H1 (cell line): ENCODE measurements at regions not wholly inside any gene's neighbourhood (a gene's known extent, or its start where the extent isn't known, plus 50 kb on each side); places are given as distances from the start of the nearest gene placed in this dataset.
A peak's percentile ranks its signal among the peaks of the same experiment; 100 is the strongest.

Source experiments
- CTCF ChIA-PET: fragments of 300-600 bp; sonication (Branson Sonifier 250); formaldehyde crosslinking; loops from one replicate; lab custom pipeline; 2021; ENCODE audit not compliant: partially characterized antibody; lab: Charles Lee
- POLR2A ChIA-PET: fragments of 300-600 bp; sonication (Branson Sonifier 250); formaldehyde crosslinking; loops from one replicate; lab custom pipeline; 2021; ENCODE audit warnings: inconsistent platforms; ENCODE audit not compliant: partially characterized antibody; lab: Charles Lee
- DNase-seq, 2 experiments: peaks; one replicate each; pipeline versions ENCODE4 v3.0.0 to v3.0.0-alpha.2; 2010 to 2022; ENCODE audit warnings: low spot score in 2 of 2, low read depth in 1 of 2, mixed read lengths in 1 of 2
- FAIRE-seq: peaks from 2 replicates; lab custom pipeline; 2011; peaks lifted over from hg19 to GRCh38; lab: Jason Lieb, UNC
- H2AFZ ChIP-seq: 2 replicates; pipeline ENCODE4 v1.8.1; 2012; ENCODE audit warnings: low read length, inconsistent platforms
- H2AK5ac ChIP-seq: 2 replicates; pipeline ENCODE4 v1.6.1; 2013; ENCODE audit warnings: low read depth, low read length
- H2BK120ac ChIP-seq: replicated peaks from 2 replicates; pipeline ENCODE3; 2013; ENCODE audit warnings: low read depth, low read length, inconsistent platforms
- H2BK12ac ChIP-seq: 2 replicates; pipeline ENCODE4 v1.6.1; 2013; ENCODE audit warnings: low read depth, low read length
- H2BK15ac ChIP-seq: 2 replicates; pipeline ENCODE4 v1.6.1; 2013; ENCODE audit warnings: low read length
- H2BK20ac ChIP-seq: 2 replicates; pipeline ENCODE4 v1.6.1; 2013; ENCODE audit warnings: low read length
- H2BK5ac ChIP-seq: 2 replicates; pipeline ENCODE4 v1.6.1; 2013; ENCODE audit warnings: low read depth, low read length
- H3K14ac ChIP-seq: 2 replicates; pipeline ENCODE4 v1.6.1; 2013; ENCODE audit warnings: inconsistent platforms; ENCODE audit not compliant: insufficient read length
- H3K18ac ChIP-seq: 2 replicates; pipeline ENCODE4 v1.6.1; 2013; ENCODE audit warnings: low read length; ENCODE audit errors: extremely low read depth
- H3K23ac ChIP-seq: 2 replicates; pipeline ENCODE4 v1.6.1; 2013; ENCODE audit warnings: inconsistent platforms; ENCODE audit not compliant: insufficient read length
- H3K23me2 ChIP-seq: 2 replicates; pipeline ENCODE4 v1.6.1; 2013; ENCODE audit warnings: low read depth, low read length
- H3K27ac ChIP-seq: 2 replicates; pipeline ENCODE4 v1.6.1; 2011; ENCODE audit warnings: low read depth, low read length, inconsistent platforms
- H3K27me3 ChIP-seq, 4 experiments: replicated peaks in 1 of 4; 1 replicate in 1 of 4; 2 replicates in 3 of 4; pipeline versions ENCODE4 v1.6.1 to v1.8.1; 2011 to 2013; ENCODE audit warnings: low read length in 3 of 4, mild to moderate bottlenecking in 3 of 4, inconsistent platforms in 2 of 4, mixed read lengths in 2 of 4, moderate library complexity in 1 of 4; ENCODE audit not compliant: control insufficient read depth in 3 of 4, insufficient read depth in 3 of 4; ENCODE audit errors: extremely low read depth in 1 of 4
- H3K36me3 ChIP-seq, 4 experiments: 2 replicates each; pipeline versions ENCODE4 v1.6.1 to v1.8.1; 2011 to 2013; ENCODE audit warnings: mild to moderate bottlenecking in 4 of 4, low read length in 3 of 4, moderate library complexity in 2 of 4, control low read depth in 1 of 4, inconsistent platforms in 1 of 4; ENCODE audit not compliant: insufficient read depth in 4 of 4, control insufficient read depth in 2 of 4
- H3K4ac ChIP-seq: replicated peaks from 2 replicates; pipeline ENCODE3; 2013; ENCODE audit warnings: low read length, low read depth, mixed read lengths, inconsistent platforms; ENCODE audit not compliant: insufficient read length
- H3K4me1 ChIP-seq, 4 experiments: replicated peaks in 1 of 4; 1 replicate in 1 of 4; 2 replicates in 3 of 4; pipeline versions ENCODE4 v1.6.1 to v1.8.1; 2011 to 2013; ENCODE audit warnings: low read length in 3 of 4, inconsistent platforms in 2 of 4, mixed read lengths in 1 of 4; ENCODE audit not compliant: insufficient read depth in 4 of 4, control insufficient read depth in 3 of 4
- H3K4me2 ChIP-seq, 2 experiments: 2 replicates each; pipeline versions ENCODE4 v1.6.1 to v1.8.1; 2011 to 2013; ENCODE audit warnings: low read depth in 2 of 2, low read length in 2 of 2, control low read depth in 1 of 2, inconsistent platforms in 1 of 2, mild to moderate bottlenecking in 1 of 2; ENCODE audit not compliant: insufficient read depth in 1 of 2
- H3K4me3 ChIP-seq, 4 experiments: fragments of 200-600, 300-600 bp in 1 of 4; sonication (generic), shearing (Covaris generic), sonication (Bioruptor Twin) in 1 of 4; 2 replicates each; pipeline versions ENCODE4 v1.5.1 to v1.8.1; 2011 to 2016; ENCODE audit warnings: low read length in 4 of 4, low read depth in 3 of 4, control low read depth in 2 of 4, inconsistent platforms in 2 of 4, mild to moderate bottlenecking in 2 of 4, mixed read lengths in 1 of 4, moderate library complexity in 1 of 4; ENCODE audit not compliant: insufficient read depth in 2 of 4; ENCODE audit errors: extremely low read depth in 1 of 4
- H3K56ac ChIP-seq: replicated peaks from 2 replicates; pipeline ENCODE3; 2013; ENCODE audit warnings: low read depth, mild to moderate bottlenecking, mixed read lengths, low read length, inconsistent platforms; ENCODE audit not compliant: insufficient read length
- H3K79me1 ChIP-seq: 2 replicates; pipeline ENCODE4 v1.6.1; 2013; ENCODE audit warnings: low read depth, low read length, control low read depth
- H3K79me2 ChIP-seq, 2 experiments: 2 replicates each; pipeline versions ENCODE4 v1.6.1 to v1.8.1; 2012 to 2013; ENCODE audit warnings: low read length in 2 of 2, mild to moderate bottlenecking in 2 of 2, inconsistent platforms in 1 of 2; ENCODE audit not compliant: insufficient read depth in 2 of 2, control insufficient read depth in 1 of 2
- H3K9ac ChIP-seq, 4 experiments: replicated peaks in 1 of 4; 1 replicate in 1 of 4; 2 replicates in 3 of 4; pipeline versions ENCODE4 v1.6.1 to v1.8.1; 2011 to 2013; ENCODE audit warnings: low read depth in 3 of 4, low read length in 3 of 4, control low read depth in 2 of 4, mild to moderate bottlenecking in 2 of 4, moderate library complexity in 2 of 4, inconsistent platforms in 1 of 4; ENCODE audit errors: extremely low read depth in 1 of 4
- H3K9me3 ChIP-seq, 2 experiments: 2 replicates each; pipeline versions ENCODE4 v1.6.1 to v1.8.1; 2012 to 2013; ENCODE audit warnings: mild to moderate bottlenecking in 2 of 2, moderate library complexity in 2 of 2, control low read depth in 1 of 2, inconsistent platforms in 1 of 2, low read depth in 1 of 2, low read length in 1 of 2, mixed read lengths in 1 of 2; ENCODE audit not compliant: insufficient read depth in 2 of 2
- H4K20me1 ChIP-seq, 2 experiments: replicated peaks in 1 of 2; 2 replicates each; pipeline versions ENCODE3 to v1.8.1; 2011 to 2013; ENCODE audit warnings: inconsistent platforms in 2 of 2, low read length in 2 of 2, mild to moderate bottlenecking in 1 of 2; ENCODE audit not compliant: insufficient read depth in 2 of 2, control insufficient read depth in 1 of 2
- H4K5ac ChIP-seq: 2 replicates; pipeline ENCODE4 v1.6.1; 2013; ENCODE audit warnings: low read length, low read depth, mixed read lengths, inconsistent platforms; ENCODE audit not compliant: insufficient read length
- H4K8ac ChIP-seq: 2 replicates; pipeline ENCODE4 v1.8.0; 2013; ENCODE audit warnings: mild to moderate bottlenecking, moderate library complexity, low read length, inconsistent platforms; ENCODE audit not compliant: insufficient read depth; ENCODE audit errors: extremely low read depth
- H4K91ac ChIP-seq: replicated peaks from 2 replicates; pipeline ENCODE3; 2013; ENCODE audit warnings: low read length, mixed read lengths, inconsistent platforms; ENCODE audit not compliant: insufficient read length
- BRCA1 ChIP-seq: IDR thresholded peaks from 2 replicates; pipeline ENCODE4 v1.6.1; 2012; ENCODE audit warnings: low read depth, low read length, improper control_type of control experiment
- CHD1 ChIP-seq: IDR thresholded peaks from 2 replicates; pipeline ENCODE4 v1.6.1; 2012; ENCODE audit warnings: low read depth, low read length, improper control_type of control experiment
- KDM4A ChIP-seq: IDR thresholded peaks from one replicate; pipeline ENCODE4 v1.7.1; 2012; ENCODE audit warnings: low read depth, mild to moderate bottlenecking, moderate library complexity, low read length, inconsistent platforms; ENCODE audit not compliant: severe bottlenecking

DNA sequence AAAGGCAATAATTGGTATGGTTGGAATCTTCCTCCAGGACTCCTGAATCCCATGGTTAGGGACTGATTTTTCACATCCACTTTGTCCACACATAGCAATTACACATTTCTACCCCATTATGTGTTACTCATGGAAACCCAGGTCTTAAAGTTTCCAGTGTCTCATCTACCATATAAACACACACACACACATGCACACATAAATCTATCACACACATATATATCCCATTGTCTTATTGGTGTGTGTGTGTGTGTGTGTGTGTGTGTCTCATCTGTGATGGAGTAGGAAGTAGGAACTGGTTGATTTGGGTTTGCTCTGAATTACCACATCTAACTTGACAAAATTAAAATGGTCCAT, 525.4 kb downstream of the FUT8 start:
- Histone ChIP-seq H3K9me3 (no peaks in the 10 kb centered on the region), H4K5ac (no peak overlapping the region), H2AK5ac (no peak overlapping the region), H3K4me3 (no peak overlapping the region), H3K56ac (no peak overlapping the region), H2BK5ac (no peak overlapping the region), H3K27me3 (no peaks in the 10 kb centered on the region), H3K79me2 (no peaks in the 10 kb centered on the region), H3K4ac (no peak overlapping the region), H2AFZ (no peak overlapping the region), H3K23ac (no peak overlapping the region), H2BK12ac (no peak overlapping the region), H3K14ac (no peak overlapping the region), H2BK20ac (no peak overlapping the region), H3K9ac (no peak overlapping the region), H3K27ac (no peak overlapping the region), H3K23me2 (no peaks in the 10 kb centered on the region), H3K36me3 (no peaks in the 10 kb centered on the region), H3K79me1 (no peaks in the 10 kb centered on the region), H2BK15ac (no peak overlapping the region), H4K91ac (no peak overlapping the region), H4K20me1 (no peaks in the 10 kb centered on the region), H3K4me1 (peaks cover 0 to 14% (median 5%) of the 10 kb centered on the region in 4 experiments; a peak in 5 of 7 replicates), H3K18ac (no peak overlapping the region), H3K4me2 (0 out of 4 replicates have a peak overlapping the region, but pooled peaks of 1 of the 2 experiments have one; percentile 21), H2BK120ac (no peak overlapping the region), H4K8ac (no peak overlapping the region)
- no peak for FAIRE-seq
- ChIA-PET CTCF (no interaction called here), POLR2A (no interaction called here)
- TF ChIP-seq KDM4A (no peak), CHD1 (no peak), BRCA1 (no peak)
- DNase-seq = no peak
